Left ventricle myocardium inferior (tissue), 1 donor: ENCODE measurements at regions not wholly inside any gene's neighbourhood (a gene's known extent, or its start where the extent isn't known, plus 50 kb on each side); places are given as distances from the start of the nearest gene placed in this dataset.

ENCODE experiments used
- DNase-seq: peaks from one replicate; pipeline ENCODE4 v3.0.0-alpha.2; 2020
- H3K27ac ChIP-seq: fragments of 200-600 bp; replicated peaks from 2 replicates; pipeline ENCODE4 v1.8.0; 2021
- H3K27me3 ChIP-seq: fragments of 200-600 bp; 2 replicates; pipeline ENCODE4 v1.8.0; 2021; ENCODE audit warnings: low read depth
- H3K36me3 ChIP-seq: fragments of 200-600 bp; 2 replicates; pipeline ENCODE4 v1.8.0; 2021
- H3K4me1 ChIP-seq: fragments of 200-600 bp; 2 replicates; pipeline ENCODE4 v1.8.0; 2021
- H3K4me3 ChIP-seq: fragments of 200-600 bp; 2 replicates; pipeline ENCODE4 v1.8.0; 2021; ENCODE audit warnings: mild to moderate bottlenecking, moderate library complexity
- H3K9me3 ChIP-seq: fragments of 200-600 bp; replicated peaks from 2 replicates; pipeline ENCODE4 v1.8.0; 2021
- intact Hi-C: fragments of 100-400 bp; cut with micrococcal nuclease; formaldehyde crosslinking; loops from one replicate; pipeline ENCODE4 v1.11.0; 2022
- TF ChIP-seq, protein P1 (sequence below): fragments of 200-600 bp; IDR thresholded peaks from 2 replicates; pipeline ENCODE4 v1.8.0; 2021; ENCODE audit warnings: antibody characterized with exemption, mild to moderate bottlenecking, borderline replicate concordance
- donor health status: DM: no; HTN: yes; CAD: no; lungs with severe emphysema.

- Histone ChIP-seq H3K9me3 (no peaks in the 10 kb centered on the region), H3K36me3 (no peaks in the 10 kb centered on the region), H3K4me3 (peak overlapping the region; percentile 54), H3K4me1 (peaks cover 12% of the 10 kb centered on the region), H3K27ac (no peak overlapping the region), H3K27me3 (no peaks in the 10 kb centered on the region)
- DNase-seq, result peak; percentile 35
- TF ChIP-seq, protein P1, sequence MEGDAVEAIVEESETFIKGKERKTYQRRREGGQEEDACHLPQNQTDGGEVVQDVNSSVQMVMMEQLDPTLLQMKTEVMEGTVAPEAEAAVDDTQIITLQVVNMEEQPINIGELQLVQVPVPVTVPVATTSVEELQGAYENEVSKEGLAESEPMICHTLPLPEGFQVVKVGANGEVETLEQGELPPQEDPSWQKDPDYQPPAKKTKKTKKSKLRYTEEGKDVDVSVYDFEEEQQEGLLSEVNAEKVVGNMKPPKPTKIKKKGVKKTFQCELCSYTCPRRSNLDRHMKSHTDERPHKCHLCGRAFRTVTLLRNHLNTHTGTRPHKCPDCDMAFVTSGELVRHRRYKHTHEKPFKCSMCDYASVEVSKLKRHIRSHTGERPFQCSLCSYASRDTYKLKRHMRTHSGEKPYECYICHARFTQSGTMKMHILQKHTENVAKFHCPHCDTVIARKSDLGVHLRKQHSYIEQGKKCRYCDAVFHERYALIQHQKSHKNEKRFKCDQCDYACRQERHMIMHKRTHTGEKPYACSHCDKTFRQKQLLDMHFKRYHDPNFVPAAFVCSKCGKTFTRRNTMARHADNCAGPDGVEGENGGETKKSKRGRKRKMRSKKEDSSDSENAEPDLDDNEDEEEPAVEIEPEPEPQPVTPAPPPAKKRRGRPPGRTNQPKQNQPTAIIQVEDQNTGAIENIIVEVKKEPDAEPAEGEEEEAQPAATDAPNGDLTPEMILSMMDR, result no peak
- intact Hi-C loops, result no loop called here
Observed at GRCh38 chrX:39613482-39613995, 484.2 kb downstream of the BCOR start.

DNA sequence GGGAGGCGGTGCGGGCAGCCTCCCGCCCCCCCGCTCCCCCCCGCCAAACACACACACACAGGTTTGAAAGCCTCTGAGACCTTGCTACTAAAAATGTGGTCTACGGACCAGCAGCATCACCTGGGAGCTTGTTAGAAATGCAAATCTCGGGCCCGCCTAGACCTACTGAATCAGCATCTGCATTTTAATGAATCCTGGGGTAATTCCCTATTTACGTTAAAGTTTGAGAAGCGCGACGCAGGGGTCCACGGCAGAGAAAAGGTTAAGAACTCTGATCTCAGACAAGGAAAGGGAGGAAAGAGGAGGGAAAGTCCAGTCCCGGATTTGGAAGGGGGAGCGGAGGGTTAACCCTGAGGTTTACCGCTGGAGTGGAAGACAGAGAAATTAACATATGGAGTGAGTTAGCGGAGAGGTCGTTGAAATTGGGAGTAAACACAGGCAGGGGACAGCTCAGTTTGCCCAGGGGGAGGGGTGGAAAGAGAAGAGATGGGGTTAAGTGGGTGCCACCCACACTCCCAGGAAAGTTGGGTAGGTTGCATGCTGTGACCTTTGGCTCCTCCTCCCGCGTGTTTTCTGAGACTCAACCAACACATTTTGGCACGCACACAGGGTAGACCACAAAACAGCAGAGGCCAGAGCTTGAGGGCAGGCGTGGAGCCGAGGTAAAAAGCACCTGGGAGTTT lies 483.6 kb downstream of the BCOR start:
- intact Hi-C loops, result no loop called here
- H3K27ac ChIP-seq, result no peak overlapping the region
- TF ChIP-seq, protein P1, result no peak
- no peaks in the 10 kb centered on the region for H3K27me3 ChIP-seq
- H3K4me1 ChIP-seq, result peaks cover 12% of the 10 kb centered on the region
- DNase-seq, result no peak
- H3K9me3 ChIP-seq, result no peaks in the 10 kb centered on the region
- H3K36me3 ChIP-seq, result no peaks in the 10 kb centered on the region
- H3K4me3 ChIP-seq, result peak overlapping the region; percentile 54

DNA sequence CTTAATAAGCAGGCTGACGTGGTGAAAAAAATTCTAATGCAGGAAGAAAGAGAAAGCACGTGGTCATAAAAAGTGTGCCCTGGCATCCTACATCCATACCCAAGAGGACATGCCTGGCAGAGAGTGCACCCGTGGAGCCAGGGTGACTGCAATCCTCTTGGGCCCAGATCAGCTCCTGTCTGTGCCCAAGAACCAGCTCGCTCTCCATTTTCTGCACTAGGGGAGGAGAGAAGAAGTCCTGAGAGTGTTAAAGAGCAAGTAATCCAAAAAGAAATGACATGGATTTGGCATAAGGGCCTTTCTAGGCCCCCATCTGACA lies 483.1 kb downstream of the BCOR start:
- TF ChIP-seq, protein P1, result no peak
- Histone ChIP-seq H3K9me3 (no peaks in the 10 kb centered on the region), H3K4me3 (no peak overlapping the region), H3K4me1 (peaks cover 12% of the 10 kb centered on the region), H3K36me3 (no peaks in the 10 kb centered on the region), H3K27ac (no peak overlapping the region), H3K27me3 (no peaks in the 10 kb centered on the region)
- intact Hi-C loops, result no loop called here
- no peak for DNase-seq

DNA sequence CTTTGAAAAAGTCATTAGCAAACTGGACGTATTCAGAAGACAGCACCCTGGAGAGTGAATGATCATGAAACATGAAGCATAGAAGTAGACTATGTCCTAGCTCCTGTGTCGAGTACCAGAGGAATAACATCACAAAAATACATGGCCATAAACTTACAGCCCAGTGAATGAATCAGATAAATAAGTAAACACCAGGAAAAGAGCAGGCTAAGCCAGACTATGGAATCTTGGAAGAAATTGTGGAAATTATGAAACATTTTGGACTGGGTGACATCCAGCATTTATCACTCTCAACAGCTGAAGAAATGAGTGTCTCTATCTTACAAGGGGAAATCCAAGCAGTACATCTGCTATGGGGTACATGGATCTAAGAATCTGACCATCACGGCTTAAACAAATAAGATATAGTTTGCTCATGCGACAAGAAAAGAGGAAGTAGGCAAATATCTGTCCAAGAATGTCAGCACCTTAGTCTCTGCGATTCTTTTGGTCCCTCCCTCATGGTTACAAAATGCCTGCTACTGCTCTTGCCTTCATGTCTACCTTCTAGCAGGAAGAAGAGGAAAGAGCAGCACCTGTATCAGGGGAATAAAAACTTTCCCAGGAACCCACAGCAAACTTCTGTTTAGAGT lies 481.5 kb downstream of the BCOR start:
- Histone ChIP-seq H3K4me1 (peaks cover 12% of the 10 kb centered on the region), H3K27ac (no peak overlapping the region), H3K27me3 (no peaks in the 10 kb centered on the region), H3K4me3 (no peak overlapping the region), H3K36me3 (no peaks in the 10 kb centered on the region), H3K9me3 (no peaks in the 10 kb centered on the region)
- TF ChIP-seq, protein P1, result no peak
- intact Hi-C loops, result no loop called here
- no peak for DNase-seq

DNA sequence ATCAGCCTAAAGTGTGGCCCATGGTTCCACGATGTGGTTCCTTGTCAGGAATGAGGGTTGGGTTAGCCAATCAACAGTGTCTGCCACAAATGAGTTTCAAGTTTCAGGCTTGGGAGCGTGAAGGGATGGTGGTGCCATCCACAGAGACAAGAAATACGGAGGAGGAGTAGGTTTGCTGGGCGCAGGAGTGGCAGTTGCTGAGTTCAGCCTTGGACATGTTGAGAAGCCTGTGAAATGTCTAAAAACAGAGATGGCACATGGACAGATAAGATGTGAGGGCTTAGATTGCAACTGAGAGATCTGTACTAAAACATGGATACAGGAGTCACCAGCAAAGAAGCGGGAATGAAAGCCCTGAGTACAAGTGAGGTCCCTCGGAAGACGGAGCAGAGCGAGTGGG lies 481.0 kb downstream of the BCOR start:
- Histone ChIP-seq H3K36me3 (no peaks in the 10 kb centered on the region), H3K4me3 (no peak overlapping the region), H3K4me1 (peaks cover 12% of the 10 kb centered on the region), H3K27ac (no peak overlapping the region), H3K27me3 (no peaks in the 10 kb centered on the region), H3K9me3 (no peaks in the 10 kb centered on the region)
- intact Hi-C loops, result no loop called here
- no peak for DNase-seq
- TF ChIP-seq, protein P1, result no peak
